Fibroblast of skin of abdomen (primary cell): ENCODE measurements at regions not wholly inside any gene's neighbourhood (a gene's known extent, or its start where the extent isn't known, plus 50 kb on each side); places are given as distances from the start of the nearest gene placed in this dataset.
"Not testable (repeated sequence)": the region's sequence is repeated elsewhere in the genome, so short reads cannot be mapped to it uniquely, and the experiment has no call there.

ENCODE experiments used
- DNase-seq: peaks from one replicate; pipeline ENCODE4 v3.0.0-alpha.2; 2013

DNA sequence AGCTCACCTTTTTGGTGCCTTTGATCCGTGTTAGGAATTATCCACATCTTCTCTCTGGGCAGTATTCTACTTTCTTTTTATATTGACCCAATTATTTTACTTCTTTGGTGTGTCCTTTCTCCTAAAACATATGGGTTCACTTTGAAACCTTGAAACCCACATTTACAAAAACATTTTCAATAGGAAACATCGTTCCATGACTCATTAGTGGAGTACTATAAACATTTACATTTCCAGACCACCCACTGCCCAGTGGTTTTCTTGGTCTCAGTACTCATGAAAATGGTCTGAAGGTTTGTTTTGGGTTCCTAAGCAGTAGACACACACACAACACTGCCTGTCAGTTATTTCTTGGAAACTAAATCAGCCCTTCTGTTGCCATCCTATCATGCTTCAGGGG, 111.7 kb upstream of the LPCAT1 start:
- peak; percentile 28 for DNase-seq

DNA sequence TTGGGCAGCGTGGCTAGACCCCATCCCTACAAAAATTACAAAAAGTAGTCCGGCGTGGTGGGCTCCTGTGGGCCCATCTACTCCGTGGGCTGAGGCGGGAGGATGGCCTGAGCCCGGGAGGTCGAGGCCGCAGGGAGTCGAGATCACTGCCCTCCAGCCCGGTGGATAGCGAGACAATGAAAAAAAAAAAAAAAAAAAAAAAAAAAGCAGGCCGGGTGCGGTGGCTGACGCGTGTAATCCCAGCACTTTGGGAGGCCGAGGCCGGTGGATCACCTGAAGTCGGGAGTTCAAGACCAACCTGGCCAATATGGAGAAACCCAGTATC, 110.5 kb upstream of the LPCAT1 start:
- no peak for DNase-seq

DNA sequence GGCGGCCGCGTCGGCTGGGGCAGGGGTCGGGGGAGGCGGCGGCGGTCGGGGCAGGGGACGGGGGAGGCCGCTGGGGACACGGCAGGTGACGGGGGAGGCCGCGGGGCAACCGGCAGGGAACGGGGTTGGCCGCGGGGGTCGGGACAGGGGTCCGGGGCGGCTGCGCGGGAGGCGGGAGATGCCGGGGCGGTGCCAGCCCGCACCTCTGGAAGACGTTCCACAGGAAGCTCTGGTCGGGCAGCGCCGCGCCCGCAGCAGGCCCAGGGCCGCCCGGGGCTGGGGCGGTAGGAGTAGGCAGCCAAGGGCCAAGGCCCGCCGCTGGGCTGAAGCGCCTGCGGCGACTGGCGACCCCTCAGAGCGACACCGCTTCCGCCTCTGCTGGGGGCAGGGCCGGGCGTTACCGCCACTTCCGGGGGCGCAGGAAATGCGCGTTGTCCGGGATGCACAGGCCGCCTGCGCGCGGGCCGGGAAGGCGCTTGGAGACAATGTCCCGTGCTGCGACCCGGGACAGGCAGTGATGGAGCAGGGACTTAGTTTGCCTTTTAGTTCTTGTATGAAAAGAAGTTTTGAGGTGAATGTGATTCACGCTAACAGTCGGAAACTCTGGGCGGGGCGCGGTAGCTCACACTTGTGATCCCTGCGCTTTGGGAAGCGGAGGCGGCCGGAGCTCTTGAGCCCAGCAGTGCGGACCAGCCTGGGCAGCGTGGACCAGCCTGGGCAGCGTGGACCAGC, 110.0 kb upstream of the LPCAT1 start:
- peak; percentile 78 for DNase-seq

DNA sequence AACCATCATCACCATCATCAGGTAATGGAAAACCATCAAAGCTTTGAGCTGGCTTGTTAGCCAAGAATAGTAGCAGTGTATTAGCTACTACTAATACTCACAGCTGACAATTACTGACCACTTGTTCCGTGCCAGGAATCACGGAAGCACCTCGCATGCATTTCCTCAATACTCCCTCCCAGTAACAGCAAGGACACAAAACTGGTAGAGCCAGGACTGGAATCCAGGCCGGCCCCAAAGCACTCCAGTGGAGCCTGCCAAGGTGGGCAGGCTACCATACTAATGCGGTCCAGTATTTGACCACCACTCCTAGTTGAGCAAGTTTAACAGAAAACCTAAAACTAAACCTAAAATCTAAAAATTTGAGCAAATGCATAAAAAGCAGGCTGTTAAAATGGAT, 107.2 kb upstream of the LPCAT1 start:
- DNase-seq = not testable (repeated sequence)

DNA sequence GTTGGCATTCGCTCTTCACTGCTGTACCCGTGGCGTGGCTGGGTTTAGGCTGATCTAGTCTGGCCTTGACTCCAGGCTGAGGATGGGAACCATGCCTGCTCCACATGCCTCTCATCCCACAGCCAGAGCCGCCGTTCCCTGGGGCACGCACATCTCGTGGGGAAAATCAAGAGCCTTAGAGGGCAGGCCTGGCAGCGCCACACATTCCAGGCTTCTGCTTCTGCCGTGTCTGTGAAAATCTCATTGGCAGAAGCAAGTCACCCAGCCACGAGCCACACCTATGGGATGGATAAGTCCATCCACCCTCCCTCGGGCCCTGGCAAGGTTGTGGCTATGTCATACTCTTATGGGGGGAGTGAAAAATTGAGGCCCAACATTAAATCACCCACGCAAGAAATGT, 102.6 kb upstream of the LPCAT1 start:
- not testable (repeated sequence) for DNase-seq

DNA sequence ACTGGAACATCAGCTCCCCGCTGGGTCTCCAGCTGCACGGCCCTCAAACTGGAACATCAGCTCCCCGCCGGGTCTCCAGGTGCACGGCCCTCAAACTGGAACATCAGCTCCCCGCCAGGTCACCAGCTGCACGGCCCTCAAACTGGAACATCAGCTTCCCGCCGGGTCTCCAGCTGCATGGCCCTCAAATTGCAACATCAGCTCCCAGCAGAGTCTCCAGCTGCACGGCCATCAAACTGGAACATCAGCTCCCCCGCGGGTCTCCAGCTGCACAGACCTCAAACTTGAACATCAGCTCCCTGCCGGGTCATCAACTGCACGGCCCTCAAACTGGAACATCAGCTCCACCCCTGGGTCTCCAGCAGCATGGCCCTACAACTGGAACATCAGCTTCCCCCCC, 95.8 kb upstream of the LPCAT1 start:
- not testable (repeated sequence) for DNase-seq

DNA sequence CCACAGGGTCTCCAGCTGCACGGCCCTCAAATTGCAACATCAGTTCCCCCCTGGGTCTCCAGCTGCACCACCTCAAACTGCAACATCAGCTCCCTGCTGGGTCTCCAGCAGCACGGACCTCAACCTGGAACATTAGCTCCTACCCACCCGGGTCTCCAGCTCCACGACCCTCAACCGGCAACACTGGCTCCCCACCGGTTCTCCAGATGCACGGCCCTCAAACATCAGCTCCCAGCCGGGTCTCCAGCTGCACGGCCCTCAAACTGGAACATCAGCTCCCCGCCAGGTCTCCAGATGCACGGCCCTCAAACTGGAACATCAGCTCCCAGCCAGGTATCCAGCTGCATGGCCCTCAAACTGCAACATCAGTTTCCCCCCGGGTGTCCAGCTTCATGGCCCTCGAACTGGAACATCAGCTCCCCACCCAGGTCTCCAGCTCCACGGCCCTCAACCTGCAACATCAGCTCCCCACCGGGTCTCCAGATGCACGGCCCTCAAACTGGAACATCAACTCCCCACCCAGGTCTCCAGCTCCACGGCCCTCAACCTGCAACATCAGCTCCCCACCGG, 94.6 kb upstream of the LPCAT1 start:
- not testable (repeated sequence) for DNase-seq

DNA sequence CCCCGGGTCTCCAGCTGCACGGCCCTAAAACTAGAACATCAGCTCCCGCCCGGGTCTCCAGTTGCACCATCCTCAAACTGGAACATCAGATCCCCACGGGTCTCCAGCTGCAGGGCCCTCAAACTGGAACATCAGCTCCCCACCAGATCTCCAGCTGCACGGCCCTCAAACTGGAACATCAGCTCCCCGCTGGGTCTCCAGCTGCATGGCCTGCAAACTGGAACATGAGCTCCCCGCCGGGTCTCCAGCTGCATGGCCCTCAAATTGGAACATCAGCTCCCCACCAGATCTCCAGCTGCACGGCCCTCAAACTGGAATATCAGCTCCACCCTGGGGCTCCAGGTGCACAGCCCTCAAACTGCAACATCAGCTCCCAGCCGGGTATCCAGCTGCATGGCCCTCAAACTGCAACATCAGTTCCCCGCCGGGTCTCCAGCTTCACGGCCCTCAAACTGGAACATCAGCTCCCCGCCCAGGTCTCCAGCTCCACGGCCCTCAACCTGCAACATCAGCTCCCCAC, 93.5 kb upstream of the LPCAT1 start:
- DNase-seq = not testable (repeated sequence)

DNA sequence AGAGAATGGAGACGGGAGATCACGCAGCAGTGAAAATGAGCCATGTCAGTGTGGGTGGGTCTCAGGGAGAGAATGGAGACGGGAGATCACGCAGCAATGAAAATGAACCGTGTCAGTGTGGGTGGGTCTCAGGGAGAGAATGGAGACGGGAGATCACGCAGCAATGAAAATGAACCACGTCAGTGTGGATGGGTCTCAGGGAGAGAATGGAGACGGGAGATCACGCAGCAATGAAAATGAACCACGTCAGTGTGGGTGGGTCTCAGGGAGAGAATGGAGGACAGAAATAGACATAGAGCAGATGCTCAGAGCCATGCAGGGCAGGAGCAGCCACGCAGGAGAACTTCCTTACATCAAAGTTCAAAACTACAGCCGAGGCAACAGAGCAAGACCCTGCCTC, 89.8 kb upstream of the LPCAT1 start:
- not testable (repeated sequence) for DNase-seq

DNA sequence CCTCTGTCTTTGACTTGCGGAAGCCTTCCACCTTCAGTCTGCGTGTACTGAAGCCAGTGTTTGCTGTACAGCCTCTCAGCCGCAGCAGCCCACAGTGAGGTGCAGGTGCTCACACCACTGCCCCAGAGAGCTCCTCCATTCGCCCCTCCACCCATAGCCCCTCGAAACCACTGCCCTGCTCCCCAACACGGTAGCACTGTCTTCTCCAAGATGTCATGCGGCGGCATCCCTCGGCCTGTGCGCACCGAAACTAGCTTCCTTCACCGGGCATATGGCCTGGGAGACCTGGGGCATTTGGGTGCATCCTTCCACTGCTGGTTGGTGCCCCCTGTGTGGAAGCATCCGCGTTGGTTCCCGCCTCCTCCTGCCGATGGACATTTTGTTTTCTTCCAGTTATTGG, 86.8 kb upstream of the LPCAT1 start:
- DNase-seq = not testable (repeated sequence)

DNA sequence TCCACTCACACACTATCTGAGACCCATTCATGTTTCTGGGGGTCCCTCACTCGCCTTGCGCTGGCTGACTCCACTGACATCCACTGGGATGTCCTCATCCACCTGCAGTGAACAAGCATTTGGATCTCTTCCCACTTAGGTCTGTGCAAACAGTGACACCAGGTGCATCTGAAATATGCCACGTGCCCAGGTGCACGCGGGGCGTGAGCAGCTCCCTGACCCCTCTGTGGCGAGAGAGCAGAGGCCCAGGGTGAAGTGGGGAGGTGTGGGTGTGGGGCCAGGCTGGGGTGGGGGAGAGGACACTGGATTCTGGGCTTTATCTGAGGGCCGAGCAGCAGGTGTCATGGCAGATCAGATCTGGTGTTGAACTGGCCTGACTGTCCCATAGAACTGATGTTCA, 85.4 kb upstream of the LPCAT1 start:
- DNase-seq = not testable (repeated sequence)

DNA sequence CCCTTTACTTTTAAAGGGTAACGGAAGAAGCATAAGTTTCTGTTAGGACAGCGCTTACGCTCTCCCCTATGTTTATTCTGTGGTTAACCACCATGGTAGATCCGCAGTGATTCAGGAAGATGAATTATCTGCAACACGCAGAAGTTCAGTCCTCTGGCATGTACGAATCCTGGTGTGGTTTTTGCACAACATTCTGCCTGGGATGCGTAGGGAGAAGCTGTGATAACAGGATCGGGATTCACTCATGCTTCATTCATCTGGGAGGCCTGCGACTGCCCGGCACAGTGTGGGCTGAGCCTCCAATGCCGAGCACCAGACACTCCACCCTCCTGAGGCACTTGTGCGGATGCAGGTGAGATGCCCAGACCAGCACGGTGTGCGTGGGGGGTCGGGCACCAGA, 84.6 kb upstream of the LPCAT1 start:
- DNase-seq = peak; percentile 84

DNA sequence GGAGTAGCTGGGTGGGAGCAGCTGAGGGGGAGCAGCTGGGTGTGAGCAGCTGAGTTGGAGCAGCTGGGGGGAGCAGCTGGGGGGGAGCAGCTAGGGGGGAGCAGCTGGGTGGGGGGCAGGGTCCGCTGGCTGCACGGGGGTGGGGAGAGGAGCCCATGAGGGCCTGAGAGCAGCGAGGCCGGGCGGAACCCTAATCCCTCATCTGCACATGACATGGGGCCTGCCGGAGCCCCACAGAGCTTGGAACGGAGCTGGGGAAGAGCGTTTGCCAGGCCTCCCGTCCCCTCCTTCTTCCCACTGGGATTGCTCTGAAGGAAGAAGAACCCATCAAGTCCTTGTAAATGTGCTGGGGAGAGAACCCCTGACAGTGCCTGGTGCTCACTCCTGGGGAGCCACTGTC, 83.2 kb upstream of the LPCAT1 start:
- DNase-seq = not testable (repeated sequence)

DNA sequence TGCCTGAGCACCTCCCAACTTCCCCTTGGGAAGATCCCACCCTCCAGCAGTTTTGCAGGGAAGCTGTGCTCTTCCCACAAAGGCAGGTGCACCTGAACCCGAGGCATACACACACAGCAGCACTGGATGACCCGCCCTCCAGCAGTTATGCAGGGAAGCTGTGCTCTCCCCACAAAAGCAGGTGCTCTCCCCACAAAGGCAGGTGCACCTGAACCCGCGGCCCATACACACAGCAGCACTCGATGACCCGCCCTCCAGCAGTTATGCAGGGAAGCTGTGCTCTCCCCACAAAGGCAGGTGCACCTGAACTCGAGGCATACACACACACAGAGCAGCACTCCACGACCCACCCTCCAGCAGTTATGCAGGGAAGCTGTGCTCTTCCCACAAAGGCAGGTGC, 80.2 kb upstream of the LPCAT1 start:
- not testable (repeated sequence) for DNase-seq

DNA sequence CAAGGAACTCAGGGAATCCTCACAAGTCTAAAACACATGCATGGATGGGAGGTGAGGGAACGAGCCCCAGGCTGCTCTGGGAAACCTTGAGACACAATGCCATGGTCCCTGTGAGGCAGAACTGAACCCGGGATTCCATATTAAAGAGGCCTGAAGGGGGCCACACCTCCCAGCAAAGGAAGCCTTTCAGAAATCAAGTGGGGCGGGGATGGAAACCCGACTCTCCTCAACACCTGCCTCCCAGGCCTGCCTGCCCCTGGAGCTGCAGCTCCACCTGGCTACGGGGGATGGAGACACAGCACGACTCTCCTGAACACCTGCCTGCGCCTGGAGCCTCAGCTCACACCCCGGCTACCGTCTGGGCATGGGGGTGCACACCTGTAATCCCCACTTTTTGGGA, 77.8 kb upstream of the LPCAT1 start:
- DNase-seq = not testable (repeated sequence)

DNA sequence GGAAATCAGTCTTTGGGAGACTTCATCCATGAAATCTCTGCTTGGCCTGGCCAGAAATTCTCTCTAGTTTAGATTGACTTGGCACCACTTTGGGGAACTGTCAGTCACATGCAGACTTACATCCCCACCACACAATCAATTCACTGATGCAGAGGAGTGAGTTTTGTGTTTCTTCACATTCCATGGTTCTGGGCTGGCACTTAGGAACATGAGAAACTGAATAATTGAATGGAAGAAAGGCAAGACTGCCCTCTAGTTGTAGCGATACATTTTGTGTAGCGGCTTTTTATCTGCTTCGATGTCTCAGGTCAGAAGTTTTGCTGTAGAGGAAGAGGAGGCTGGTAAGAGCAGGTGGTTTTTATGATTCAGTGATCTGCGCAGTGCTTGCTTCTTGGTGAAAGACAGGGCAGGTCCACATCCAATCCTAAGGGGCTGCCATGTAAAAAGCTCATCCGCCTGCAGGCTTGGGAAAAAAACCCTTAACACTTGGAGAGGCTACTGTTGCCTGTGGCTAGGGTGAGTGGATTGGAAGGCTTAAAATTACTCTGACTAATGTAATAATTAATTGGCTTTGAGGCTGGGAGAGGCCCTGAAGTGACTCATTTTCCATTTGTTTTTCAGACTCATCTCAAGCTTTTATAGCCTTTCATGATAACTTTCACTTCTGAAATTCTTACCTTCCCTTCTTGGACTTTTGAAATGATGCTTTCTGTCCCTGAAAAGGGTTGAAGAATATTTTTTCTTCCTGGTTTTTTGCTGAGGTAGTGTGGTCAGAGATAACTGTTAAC, 75.4 kb upstream of the LPCAT1 start:
- DNase-seq = peak; percentile 19

DNA sequence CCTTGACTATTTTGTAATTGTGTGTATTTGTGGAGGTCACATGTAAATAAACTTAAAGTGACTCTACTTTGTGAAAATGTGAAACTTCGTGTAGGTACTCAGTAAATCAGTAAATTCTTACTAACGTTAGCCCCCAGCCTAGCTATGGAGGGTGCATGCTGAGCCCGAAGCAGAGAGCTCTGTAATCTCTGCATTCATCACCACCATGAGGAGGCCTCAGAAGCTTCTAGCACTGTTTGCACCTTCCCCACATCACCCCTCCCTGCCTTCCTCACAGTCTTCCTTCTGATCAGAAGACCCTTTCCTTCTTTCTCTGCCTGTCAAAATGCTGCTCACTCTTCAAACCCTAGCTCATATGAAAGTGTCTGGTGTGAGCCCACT, 73.3 kb upstream of the LPCAT1 start:
- not testable (repeated sequence) for DNase-seq

DNA sequence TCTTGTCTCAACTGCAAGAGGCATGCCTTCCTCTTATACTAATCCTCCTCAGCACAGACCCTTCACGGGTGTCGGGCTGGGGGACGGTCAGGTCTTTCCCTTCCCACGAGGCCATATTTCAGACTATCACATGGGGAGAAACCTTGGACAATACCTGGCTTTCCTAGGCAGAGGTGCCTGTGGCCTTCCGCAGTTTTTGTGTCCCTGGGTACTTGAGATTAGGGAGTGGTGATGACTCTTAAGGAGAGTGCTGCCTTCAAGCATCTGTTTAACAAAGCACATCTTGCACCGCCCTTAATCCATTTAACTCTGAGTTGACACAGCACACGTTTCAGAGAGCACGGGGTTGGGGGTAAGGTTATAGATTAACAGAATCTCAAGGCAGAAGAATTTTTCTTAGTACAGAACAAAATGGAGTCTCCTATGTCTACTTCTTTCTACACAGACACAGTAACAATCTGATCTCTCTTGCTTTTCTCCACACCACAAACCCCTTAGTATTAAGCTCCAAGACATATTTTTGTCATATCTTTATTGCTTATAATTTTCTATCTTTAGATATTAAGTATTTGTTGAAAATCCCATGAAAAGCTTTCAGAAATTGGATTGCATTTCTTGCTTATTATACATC, 72.8 kb upstream of the LPCAT1 start:
- not testable (repeated sequence) for DNase-seq

DNA sequence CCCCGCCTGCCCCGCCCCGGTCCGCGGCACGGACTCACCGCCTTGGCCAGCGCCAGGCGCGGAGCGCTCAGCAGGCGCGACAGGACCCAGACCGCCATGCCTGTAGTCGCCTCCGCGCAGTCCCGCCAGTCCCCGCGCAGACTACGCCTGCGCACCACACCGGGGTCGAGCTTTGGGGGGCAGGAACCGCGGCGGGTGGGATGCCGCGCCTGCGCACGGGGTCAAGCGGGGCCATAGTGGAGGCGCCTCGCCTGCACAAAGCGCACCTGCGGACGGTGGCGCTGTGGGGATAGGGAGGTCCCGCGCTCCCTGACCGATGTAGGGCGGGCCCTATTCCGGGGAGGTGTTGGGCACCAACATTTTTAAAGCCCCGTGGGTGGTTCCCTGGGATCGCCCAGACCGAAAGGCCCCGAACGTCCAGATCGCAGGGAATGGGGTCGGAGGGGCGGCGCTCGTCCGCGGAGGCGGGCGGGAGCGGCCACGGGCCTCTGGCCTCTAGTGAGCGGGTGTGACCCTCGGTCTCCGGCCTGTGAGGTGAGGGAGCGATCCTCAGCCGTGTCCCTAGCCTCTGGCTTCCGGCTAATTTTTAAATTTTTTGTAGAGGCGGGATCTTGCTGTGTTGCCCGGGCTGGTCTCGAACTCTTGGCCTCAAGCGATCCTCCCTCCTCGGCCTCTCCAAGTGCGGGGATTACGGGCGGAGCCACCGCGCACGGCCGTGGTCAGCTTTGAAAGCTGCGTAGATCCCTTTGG, 70.8 kb upstream of the LPCAT1 start:
- peak; percentile 57 for DNase-seq

DNA sequence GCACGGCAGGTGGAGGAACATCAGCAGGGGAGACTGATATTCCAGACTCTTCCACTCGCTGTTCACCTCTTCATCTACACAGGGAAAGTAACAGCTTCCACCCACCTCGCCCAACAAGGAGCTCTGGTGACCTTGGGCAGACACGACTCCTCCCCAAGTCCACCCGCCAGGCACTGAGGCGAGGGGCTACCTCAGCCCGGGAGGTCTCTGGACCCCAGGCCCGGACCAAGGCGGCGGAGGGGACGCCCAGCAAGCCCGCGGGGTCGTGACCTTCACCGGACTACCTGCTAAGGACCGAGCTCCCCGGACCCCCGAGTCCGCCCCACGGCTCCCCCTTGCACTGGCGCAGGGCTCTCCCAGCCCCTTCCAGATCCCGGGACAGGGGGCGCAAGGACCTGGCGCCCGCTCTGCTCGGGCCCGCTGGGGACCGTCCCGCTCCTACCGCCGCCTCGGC, 70.2 kb upstream of the LPCAT1 start:
- DNase-seq = no peak

DNA sequence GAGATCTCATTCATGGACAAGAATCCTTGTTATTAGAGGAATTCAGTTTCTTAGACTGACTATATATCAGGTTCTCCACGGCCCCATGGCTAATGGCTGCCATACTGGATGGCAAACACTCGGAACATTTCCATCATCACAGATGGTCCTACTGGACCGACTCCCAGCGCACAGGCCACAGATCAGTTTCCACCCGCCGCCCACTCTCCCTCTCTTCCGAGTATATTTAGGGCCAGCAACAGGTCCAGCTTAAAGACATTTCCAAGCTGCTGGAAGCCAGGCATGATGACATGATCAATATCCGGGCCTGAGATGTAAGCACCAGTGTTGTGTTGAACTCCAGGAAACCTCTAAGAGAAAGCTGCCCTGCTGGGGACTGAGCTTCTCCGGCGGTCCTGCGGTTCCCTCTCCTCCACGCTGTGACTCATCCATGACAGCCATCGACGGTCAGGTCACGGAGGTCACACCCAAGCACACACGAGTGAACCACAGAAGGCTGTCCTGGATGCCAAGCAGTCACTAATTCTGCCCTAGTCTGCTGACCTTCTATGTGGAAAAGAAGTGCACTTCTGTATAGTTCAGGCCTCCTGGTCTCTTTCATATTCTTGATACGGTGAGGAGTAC, 64.4 kb upstream of the LPCAT1 start:
- DNase-seq = not testable (repeated sequence)
